T1000 (cell line): ENCODE measurements at regions not wholly inside any gene's neighbourhood (a gene's known extent, or its start where the extent isn't known, plus 50 kb on each side); places are given as distances from the start of the nearest gene placed in this dataset.
"Not testable (repeated sequence)": the region's sequence is repeated elsewhere in the genome, so short reads cannot be mapped to it uniquely, and the experiment has no call there.

Source experiments
- DNase-seq: peaks from one replicate; lab custom pipeline; 2025; ENCODE audit warnings: mixed read lengths; lab: John Stamatoyannopoulos, UW

DNA sequence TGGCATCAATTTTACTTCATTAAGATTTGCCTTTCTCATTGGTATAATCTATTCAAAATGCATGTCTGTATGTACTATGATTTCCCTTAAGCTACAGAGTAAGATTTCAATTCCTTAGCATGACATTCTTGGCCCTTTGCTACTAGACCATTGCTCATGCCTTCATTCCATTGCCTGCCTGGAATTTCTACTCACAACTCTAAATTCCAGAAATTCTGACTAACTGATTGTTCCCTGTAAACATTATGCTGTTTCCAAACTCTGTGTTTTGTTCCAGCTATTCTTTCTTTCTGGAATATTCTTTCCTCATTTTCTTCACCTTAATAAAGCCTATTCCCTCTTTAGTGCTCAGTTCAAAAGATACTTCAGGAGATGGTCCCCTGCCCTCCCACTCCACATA is 568.8 kb upstream of the SEMA6A start:
- no peak for DNase-seq

DNA sequence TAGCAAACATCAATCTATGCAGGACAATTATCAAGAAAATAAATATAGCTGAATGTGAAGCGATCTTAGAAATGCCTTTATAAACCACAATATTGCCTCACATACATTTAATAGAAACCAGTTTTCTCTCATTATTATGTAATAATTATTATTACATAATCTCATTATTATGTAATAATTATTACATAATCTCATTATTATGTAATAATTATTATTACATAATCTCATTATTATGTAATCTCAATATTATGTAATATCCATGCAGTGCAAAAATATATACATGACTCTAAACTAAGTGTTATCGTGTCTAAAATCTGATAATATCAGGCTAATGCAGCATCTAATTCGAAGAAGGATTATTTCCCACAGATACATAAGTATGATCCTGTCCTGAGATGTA is 563.9 kb upstream of the SEMA6A start:
- no peak for DNase-seq

DNA sequence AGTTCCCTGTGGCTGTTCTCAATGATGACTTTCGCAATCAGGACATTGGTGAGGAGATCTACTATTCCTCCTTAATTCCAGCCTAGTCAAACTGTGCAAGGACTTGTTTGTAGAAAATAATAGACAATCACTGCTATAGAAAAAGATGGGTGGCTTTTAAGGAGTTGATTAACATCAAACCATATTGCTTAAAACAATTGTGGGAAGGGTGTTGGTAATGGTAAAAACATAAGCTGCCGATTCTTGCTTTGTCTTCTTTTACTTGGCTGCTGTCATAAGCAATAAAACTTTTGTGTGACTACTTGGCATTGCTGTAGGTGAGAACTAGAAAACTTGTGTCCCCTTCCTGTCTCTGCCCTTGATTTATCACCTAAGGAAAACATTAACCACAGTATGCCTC is 561.2 kb upstream of the SEMA6A start:
- no peak for DNase-seq

DNA sequence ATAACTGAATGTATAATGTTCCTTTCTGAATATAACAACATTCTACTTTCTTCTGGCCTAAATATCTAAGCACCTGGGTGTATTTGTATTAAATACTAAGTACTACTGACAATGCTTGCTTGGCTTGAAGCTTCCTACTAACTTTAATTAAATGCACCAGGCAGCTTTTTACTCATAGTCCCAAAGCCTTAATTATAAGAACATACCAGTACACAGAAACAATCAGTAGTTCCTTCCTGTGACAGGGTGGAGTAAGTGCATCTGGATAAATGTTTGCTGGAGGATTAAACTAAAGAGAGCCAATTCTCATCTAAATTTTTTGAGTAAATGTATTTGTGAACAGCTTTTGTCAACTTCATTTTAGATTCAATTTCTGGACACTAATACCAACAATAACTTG is 558.6 kb upstream of the SEMA6A start:
- no peak for DNase-seq

DNA sequence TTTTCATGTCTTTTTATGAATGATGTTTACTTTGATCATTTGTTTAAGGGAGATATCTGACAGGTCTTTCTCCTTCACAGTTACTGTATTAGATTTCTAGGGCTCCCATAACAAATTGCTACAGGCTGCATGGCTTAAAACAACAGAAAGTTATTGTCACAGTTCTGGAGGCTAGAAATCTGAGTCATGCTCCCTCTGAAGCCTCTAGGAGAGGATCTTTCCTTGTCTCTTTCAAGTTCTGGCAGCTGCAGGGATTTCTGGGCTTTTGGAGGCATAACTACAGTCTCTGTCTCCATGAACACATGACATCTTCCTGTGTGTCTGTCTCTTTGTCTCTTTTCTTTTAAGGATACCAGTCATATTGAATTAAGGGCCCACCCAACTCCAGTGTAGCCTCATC is 557.3 kb upstream of the SEMA6A start:
- no peak for DNase-seq

DNA sequence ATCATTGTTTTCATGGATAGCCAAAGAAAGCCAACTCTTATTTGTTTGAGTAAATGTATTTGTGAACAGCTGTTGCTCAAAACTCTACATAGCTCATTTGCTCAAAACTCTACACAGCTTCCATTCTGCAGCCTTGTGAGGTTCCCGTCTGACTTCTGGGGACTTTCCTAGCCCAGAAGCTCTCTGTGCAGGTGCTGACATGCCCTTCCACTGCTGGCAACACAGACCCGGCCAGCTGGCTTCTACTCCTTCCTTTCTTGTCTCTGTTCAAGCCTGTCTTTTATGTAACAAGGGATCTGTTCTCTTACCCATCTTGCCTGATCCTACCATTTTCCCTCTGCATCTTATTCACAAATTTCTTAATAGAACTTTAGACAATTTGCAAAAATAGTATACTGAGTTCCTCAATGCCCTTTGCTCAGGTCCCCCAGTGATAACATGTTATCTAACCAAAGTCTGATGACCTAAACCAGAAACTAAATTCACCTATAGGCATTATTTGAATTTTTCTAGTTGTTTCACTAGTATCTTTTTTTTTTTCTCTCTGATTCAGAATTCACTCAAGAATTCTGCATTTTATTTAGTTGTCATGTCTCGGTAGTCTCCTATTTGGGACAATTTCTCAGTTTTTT is 556.5 kb upstream of the SEMA6A start:
- DNase-seq = no peak

DNA sequence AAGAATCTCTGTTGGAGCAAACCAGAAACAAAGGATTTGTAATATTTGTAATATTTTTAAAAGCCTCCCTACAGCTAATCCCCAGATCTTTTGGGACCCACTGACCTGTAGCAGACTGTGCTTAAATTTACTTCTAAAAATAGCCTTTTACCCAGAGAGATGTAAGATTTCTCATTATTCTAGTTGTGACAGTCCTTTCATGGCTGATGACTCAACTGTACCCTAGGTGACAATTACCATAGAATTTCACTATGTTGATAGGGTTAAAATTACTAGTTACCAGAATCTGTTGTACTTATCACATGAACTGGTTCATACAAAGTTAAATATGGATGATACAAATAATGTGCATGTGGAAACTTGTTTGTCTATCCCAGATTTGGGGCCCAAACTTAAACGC is 543.9 kb upstream of the SEMA6A start:
- DNase-seq = no peak

DNA sequence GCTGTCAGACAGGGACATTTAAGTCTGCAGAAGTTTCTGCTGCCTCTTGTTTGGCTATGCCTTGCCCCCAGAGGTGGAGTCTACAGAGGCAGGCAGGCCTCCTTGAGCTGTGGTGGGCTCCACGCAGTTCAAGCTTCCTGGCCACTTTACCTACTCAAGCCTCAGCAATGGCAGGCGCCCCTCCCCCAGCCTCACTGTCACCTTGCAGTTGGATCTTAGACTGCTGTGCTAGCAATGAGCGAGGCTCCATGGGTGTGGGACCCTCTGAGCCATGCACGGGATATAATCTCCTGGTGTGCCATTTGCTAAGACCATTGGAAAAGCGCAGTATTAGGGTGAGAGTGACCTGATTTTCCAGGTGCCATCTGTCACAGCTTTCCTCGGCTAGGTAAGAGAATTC is 542.7 kb upstream of the SEMA6A start:
- DNase-seq = not testable (repeated sequence)

DNA sequence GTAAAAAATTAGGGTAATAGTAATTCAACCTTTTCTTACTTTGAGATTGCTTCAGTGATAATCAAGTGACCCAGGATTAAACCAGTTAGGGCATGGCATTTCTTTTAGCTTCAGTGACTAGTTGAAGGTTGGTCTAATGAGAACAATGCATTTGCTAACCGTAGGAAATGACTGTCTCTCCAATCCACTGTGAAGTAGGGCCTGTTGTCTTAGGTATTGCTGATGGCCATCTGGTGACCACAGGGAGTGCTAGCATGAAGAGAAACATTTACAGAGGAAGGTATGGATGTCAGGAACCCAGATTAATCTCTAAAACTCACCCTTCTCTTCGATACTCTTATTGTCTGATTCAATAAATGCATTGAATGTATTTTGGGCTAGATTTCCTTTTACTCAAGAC is 535.9 kb upstream of the SEMA6A start:
- no peak for DNase-seq

DNA sequence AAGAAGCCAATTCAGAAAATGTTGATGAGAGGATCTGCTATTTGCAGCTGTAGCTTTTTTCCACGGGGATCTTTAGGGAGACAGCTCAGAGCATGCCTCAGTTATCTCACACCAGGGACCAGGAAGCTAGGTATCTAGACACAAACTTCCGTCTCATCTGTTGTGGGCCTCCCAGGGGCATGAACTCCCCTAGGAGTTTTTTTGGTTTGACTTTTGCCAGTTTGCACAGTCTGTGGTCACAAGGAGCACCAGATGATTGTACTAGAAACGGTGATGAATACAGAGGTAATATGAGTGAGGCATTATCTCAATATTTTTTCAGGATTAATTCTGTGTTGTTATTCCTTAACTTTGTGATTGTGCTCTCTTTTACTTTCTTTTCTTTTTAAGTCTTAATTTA is 533.2 kb upstream of the SEMA6A start:
- DNase-seq = no peak

DNA sequence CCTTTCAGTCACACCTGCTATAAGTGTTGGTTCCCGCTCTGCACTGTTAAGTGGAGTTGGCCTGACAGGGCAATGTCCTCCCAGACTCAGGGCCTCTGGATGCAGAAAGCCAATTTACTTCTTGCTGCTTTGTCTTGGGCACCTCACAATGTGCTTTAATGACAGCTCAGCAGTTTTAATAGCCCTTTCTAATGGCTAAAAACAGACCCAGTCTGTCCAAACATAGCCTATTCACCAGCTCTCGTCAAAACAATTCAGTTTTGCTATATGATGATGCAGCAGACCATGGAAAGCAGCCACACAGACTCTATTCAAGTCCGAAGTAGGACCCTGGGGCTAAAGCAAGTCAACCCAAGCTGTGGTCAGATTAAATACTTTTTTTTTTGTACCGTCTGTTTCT is 529.1 kb upstream of the SEMA6A start:
- no peak for DNase-seq

DNA sequence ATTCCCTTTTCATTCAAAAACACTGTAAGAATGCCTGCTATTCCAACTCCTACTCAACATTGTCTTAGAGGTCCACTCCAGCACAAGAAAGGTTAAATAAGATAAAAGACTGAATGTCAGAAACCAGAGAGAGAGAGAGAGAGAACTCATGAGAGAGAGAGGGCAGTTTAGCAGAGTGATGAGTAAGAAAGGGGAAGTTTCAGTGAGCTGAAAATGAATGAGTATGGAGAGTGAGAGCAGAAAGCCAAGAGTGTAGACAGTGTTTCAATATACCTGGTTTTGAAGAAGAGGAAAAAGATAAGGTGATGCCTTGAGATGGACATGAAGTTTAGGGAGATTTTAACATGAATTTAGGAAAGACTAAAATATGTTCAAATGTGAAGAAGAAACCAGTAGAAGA is 528.0 kb upstream of the SEMA6A start:
- no peak for DNase-seq

DNA sequence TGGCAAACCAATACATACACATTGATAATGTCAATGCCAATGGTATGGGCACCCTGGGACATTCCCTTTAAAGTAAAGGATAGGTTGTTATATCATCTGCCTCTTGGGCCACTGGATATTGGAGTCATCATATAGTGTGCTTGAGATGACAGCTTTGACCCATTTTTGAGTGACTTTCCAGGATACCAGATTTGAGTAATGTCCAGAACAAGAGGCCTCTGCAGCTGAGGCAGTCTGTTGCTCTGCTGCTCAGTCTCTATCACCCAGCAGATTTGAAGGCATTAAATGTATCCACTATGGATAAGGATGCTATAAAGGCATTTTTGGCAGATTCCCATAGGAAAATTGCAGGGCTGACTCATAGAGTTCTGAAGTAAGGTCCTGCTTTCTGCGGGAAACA is 525.6 kb upstream of the SEMA6A start:
- DNase-seq = no peak

DNA sequence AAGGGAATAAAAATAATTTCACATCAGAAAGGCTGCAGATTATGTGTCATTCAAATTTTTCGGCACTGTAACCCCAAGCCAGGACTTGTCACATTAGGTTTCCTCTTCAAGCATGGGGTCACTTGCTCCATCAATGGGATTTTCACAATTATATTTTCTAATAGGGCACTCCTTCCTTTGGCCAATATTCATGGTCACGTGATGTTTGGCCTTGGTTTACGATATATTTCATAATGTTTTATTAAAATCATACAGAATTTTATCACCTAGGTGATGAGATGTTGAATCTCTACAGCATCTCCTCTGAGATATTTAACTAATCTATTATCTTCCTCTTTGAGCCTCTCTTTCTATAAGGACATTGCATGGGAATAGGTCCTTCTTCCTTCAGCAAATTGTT is 523.5 kb upstream of the SEMA6A start:
- no peak for DNase-seq

DNA sequence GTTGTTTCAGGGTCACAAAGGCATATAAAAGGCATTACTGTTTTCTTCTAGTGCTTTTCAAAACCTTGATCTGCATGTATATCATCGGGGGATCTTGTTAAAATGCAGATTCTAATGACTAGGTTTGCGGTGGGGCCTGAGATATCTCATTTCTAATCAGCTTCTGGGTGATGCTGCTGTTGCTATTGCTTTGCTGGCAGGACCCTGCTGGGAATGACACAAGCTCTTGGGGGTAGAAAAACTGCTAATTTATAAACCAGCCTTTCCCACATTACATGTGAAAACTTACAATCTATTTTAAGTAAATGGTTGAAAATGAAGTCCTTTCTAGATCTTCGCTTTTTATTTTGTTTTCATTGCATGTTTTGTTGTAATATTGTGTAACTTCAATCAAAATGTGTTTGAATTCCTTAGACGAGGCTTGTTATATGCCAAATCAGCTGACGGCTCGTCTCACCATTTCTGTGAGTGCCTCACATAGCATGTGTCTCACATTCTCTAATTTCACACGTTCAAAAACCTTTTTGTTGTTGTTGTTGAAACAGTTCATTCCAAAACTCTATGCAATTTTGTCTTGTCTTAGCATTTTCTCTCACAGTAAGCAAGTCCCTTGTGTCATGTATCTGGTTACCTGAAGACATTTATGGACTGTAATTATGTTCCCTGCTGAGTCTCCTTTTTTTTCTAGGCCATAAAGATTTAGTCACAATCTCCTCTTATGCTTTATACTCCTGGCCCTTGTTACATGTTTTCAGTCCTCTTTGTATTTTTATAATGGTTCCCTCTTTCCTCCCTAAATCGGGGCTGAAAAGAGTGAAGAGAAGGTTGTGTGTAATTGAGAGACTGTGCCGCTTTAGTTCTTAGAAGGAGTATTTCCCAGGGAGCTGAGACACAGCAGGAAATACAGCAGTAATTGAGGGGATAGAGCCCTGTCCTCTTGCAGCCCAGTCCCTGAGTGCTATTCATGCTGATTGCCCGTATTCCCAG is 521.0 kb upstream of the SEMA6A start:
- DNase-seq = no peak

DNA sequence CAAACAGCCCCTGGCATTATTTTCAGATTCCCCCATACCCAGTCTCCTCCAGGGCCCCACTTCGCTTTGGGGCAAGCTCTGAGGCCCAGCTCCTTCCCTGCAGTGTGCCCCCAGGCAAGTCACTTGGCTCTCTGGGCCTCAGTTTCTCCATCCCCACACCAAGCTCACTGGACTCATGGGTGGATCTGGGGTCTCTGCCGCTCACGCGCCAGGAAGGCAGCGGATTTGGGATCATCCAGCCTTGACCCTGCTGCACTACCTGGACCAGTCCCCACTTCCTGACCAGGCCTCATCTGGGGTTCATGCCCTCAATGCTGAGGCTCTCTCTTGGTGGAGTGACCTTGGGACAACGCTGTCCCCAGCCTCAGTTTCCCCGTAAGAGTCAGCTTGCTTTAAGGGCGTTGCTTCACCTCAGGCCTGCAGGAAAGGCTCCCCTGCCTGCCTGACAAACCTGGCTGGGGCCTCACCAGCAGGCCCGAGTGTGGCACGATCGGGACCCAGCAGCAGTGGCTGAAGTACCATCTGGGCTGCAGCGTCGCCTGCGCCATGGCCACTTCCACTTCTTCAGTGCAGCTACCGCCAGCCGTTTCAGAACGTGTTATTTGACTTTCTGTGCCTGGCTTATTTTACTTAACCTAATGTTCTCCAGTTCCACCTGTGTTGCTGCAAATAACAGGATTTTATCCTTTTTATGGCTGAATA is 519.6 kb upstream of the SEMA6A start:
- no peak for DNase-seq

DNA sequence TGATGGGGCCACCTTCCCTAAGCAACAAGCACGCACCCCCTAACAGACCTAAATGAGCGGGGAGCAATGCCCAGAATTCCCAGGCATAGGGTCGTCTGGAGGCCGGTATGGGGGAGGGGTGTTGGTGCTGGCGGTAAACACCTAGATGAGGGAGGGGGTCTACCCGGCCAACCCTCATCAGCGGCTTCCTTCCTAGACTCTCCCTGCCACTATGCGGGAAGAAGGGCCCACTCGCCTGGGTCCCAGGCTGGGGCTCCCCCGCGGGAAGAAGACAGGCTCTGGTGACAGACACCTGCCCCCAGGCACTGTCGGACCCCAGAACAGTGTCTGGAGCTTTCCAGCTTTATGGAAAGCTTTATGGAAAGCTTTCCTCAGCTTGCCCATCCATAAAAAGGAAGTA is 519.0 kb upstream of the SEMA6A start:
- DNase-seq = no peak

DNA sequence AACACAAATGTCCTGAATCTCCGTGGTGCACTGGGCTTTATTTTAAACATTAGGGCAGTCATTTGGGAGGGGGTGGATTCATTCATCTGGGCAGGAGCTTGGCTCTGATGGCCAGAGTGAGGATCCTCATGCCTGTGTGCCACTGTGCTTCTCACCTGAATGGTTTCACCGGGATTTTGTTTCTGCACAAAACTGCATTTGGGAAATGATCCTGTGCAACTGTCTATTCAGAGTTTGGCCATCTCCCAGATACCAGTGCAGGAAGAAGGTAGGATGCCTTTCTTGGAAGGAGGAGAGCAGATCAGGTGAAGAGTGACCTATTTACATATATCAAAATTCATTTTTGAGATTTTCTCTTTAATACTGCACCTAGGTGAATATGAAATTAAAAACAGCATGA is 514.4 kb upstream of the SEMA6A start:
- DNase-seq = no peak

DNA sequence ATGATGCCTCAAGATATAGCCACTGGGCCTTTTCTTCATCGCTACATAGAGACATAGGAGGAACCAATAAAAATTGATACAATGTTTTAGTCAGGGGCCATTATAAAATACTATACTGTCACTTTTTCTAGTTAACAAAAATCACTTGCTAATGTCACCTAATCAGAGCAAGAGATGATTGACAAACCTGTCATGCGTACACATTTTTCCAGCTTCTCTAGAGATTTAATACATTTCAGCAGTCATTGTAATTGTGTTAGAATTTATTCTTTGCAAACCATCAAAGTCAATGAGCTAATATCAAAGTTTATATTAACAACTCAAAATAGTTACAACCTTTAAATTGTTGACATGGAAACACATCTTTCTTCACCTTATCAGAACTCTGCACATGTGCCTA is 513.6 kb upstream of the SEMA6A start:
- no peak for DNase-seq

DNA sequence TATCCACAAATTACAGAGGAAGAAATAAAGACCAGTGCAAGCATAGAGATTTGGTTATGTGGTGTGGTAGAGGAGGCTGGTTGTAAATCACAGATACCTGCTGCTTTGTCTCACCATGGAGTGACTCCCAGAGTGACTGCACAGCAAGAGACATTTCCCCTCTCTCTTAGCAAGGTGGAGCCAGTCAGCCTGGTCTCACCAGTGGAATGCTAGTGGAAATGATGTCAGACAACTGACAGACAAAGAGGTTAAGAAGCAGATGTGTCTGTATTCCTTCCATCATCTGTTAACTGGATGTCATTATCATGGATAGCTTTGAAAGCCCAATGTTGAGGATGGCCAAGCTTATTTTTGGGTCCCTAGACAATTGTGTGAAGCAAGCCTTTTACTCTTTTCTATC is 509.4 kb upstream of the SEMA6A start:
- DNase-seq = no peak

DNA sequence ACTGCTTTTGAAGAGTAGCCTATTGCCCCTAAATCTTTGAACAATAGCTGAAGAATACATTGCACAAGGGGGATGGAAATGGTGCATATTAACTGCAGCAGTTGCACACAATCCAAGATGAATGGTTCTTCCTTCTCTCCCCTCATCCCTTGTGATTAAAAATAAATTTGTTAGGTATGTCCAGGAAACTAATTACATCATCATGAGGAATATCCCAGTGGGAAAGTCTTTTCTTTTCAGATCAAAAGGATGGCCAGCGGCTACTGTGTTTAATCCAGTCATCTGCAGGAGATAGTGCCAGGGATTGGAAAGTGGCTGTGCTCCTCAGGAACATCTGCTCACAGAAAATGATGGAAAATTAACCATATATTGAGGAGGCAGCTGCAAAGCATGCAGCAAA is 508.4 kb upstream of the SEMA6A start:
- no peak for DNase-seq

DNA sequence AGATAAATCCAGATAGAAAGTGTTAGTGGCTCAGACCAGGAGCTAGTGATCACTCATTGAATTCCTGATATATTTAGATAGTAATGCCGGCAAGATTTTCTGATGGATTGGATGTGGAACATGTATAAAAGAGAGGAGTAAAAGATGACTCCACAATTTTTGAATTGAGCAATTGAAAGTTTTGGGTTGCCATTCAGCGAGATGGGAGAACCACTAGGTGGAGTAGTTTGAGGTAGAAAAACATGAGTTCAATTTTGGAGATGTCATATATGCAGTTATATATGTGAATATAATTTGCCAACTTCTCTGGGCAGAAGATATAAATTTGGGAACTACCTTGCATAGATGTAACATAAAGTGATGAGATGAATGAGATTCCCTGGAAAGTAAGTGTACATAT is 502.5 kb upstream of the SEMA6A start:
- DNase-seq = no peak

DNA sequence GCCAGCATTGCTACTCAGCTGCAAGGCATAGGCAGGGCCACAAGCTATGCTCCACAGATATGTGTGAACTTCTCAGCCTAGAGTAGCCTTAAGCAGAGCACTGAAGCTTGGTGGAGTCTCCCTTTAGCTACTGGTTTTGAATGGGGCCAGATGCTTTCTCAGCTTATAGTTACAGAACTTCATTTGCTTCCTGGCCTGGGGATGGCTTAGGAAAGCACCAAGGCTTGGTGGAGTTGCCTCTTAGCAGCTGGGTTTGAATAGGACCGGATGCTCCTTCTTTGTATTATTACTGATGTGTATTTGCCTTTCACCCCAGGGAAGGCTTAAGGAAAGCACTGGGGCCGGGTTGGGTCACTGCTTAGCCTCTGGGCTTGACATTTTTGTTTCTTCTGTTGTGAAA is 497.8 kb upstream of the SEMA6A start:
- DNase-seq = no peak
